Neural progenitor cell (in vitro differentiated cells): ENCODE measurements at regions not wholly inside any gene's neighbourhood (a gene's known extent, or its start where the extent isn't known, plus 50 kb on each side); places are given as distances from the start of the nearest gene placed in this dataset.
"Not testable (repeated sequence)": the region's sequence is repeated elsewhere in the genome, so short reads cannot be mapped to it uniquely, and the experiment has no call there.

Source experiments
- EZH2phosphoT487 ChIP-seq: fragments of 200-600 bp; sonication (generic); IDR thresholded peaks from 2 replicates; pipeline ENCODE4 v1.6.1; 2017; ENCODE audit warnings: antibody characterized with exemption
- TF ChIP-seq, protein P1 (sequence below): fragments of 200-600 bp; sonication (generic); IDR thresholded peaks from 2 replicates; pipeline ENCODE4 v1.5.1; 2017; ENCODE audit warnings: antibody characterized with exemption, mild to moderate bottlenecking

DNA sequence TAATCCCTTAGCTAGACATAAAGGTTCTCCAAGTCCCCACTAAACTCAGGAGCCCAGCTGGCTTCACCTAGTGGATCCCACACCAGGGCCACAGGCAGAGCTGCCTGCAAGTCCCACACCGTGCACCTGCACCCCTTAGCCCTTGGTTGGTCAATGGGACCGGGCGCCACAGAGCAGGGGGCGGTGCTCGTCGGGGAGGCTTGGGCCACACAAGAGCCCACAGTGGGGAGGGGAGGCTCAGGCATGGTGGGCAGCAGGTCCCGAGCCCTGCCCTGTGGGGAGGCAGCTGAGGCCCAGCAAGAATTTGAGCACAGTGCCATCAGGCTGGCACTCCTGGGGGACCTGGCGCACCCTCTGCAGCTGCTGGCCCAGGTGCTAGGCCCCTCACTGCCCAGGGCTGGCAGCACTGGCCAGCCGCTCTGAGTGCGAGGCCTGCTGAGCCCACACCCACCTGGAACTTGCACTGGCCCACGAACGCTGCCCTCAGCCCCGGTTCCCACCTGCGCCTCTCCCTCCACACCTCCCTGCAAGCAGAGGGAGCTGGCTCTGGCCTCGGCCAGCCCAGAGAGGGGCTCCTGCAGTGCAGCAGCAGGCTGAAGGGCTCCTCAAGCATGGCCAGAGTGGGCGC, 101.7 kb upstream of the PGR start:
- TF ChIP-seq, protein P1, sequence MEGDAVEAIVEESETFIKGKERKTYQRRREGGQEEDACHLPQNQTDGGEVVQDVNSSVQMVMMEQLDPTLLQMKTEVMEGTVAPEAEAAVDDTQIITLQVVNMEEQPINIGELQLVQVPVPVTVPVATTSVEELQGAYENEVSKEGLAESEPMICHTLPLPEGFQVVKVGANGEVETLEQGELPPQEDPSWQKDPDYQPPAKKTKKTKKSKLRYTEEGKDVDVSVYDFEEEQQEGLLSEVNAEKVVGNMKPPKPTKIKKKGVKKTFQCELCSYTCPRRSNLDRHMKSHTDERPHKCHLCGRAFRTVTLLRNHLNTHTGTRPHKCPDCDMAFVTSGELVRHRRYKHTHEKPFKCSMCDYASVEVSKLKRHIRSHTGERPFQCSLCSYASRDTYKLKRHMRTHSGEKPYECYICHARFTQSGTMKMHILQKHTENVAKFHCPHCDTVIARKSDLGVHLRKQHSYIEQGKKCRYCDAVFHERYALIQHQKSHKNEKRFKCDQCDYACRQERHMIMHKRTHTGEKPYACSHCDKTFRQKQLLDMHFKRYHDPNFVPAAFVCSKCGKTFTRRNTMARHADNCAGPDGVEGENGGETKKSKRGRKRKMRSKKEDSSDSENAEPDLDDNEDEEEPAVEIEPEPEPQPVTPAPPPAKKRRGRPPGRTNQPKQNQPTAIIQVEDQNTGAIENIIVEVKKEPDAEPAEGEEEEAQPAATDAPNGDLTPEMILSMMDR: not testable (repeated sequence)
- not testable (repeated sequence) for TF ChIP-seq EZH2phosphoT487
